Activated gamma-delta T cell (primary cell): ENCODE measurements at regions not wholly inside any gene's neighbourhood (a gene's known extent, or its start where the extent isn't known, plus 50 kb on each side); places are given as distances from the start of the nearest gene placed in this dataset.
"Not testable (repeated sequence)": the region's sequence is repeated elsewhere in the genome, so short reads cannot be mapped to it uniquely, and the experiment has no call there.

Experiments used
- DNase-seq: peaks from one replicate; lab custom pipeline; 2025; lab: John Stamatoyannopoulos, UW

GRCh38 chr13:88223958-88224357 lies 552.8 kb downstream of the SLITRK5 start:
- DNase-seq: no peak

DNA sequence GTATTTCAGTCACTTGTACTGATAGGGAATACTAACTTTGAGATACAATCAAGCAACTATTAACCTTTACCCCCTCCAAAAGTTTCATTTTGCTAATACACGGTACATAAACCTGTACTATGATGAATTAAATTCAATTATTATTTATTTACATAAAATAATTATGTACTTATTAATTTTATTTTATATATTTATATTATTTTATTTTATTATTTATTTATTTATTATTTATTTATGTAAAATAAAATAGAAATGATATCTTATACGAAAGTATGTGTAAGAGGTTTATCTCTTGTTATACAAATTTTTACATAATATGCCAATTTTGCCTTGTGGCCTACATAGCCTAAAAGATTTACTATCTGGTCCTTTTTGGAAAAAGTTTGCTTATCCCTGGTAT lies 564.3 kb downstream of the SLITRK5 start:
- no peak for DNase-seq

- no peak for DNase-seq
Observed at GRCh38 chr13:88246239-88246638, 575.1 kb downstream of the SLITRK5 start.

DNA sequence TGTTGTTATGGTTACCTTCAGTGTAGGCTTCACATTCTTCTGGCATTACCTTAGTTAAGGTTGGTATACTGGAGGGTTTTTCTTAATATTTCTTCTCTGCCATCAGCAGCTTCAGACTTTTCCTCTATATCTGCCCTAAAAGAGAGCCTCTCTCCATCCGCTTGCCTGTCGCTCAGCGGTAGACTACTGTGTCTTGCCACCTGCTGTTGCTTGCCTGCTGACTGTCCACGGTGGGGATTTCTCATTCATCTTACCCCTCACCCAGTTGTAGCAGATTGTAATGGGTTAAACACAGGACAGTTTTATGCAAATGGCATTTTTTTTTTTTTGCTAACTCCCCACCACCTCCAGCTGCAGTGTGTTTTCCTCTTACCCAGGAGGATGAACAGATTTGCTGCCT lies 577.2 kb downstream of the SLITRK5 start:
- no peak for DNase-seq

GRCh38 chr13:88257706-88258105 lies 586.5 kb downstream of the SLITRK5 start:
- DNase-seq: no peak

DNA sequence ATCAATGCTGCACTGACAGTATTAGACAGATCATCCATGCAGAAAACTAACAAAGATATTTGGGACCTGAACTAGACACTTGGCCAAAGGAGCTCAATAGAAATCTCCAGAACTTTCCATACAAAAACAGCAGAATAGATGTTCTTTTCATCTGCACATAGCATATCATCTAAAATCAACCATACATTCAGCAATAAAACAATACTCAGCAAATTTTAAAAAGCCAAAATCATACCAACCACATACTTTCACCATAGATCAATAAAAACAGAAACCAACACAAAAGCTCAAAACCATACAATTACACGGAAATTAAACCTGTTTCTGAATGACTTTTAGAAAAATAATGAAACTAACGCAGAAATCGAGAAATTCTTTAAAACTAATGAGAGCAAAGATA lies 592.6 kb downstream of the SLITRK5 start:
- DNase-seq: no peak

GRCh38 chr13:88281841-88282240 lies 610.7 kb downstream of the SLITRK5 start:
- DNase-seq: no peak

DNA sequence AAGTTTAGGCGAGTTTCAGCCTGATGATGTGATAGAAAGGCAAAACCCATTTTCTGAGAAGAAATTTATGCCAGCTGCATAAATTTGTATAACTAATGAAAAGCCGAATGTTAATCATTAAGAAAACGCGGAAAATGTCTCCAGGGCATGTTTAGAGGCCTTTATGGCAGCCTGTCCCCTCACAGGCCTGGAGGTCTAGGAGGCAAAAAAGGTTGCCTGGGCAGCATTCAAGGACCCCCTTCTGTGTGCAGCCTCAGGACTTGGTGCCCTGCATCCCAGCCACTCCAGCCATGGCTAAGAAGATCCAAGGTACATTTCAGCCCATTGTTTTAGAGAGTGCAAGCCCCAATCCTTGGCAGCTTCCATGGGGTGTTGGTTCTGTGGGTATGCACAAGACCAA lies 614.2 kb downstream of the SLITRK5 start:
- no peak for DNase-seq

GRCh38 chr13:88288326-88288725 lies 617.2 kb downstream of the SLITRK5 start:
- DNase-seq: no peak

DNA sequence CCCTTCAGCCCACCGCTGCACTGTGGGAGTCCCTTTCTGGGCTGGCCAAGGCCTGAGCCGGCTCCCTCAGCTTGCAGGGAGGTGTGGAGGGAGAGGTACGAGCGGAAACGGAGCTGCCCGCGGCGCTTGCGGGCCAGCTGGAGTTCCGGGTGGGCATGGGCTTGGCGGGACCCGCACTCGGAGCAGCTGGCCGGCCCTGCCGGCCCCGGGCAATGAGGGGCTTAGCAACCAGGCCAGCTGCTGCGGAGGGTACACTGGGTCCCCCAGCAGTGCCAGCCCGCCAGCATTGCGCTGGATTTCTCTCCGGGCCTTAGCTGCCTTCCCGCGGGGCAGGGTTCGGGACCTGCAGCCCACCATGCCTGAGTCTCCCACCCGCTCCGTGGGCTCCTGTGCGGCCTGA lies 620.6 kb downstream of the SLITRK5 start:
- DNase-seq: not testable (repeated sequence)

GRCh38 chr13:88294368-88294767 lies 623.2 kb downstream of the SLITRK5 start:
- no peak for DNase-seq

- no peak for DNase-seq
Observed at GRCh38 chr13:88303157-88303556, 632.0 kb downstream of the SLITRK5 start.

DNA sequence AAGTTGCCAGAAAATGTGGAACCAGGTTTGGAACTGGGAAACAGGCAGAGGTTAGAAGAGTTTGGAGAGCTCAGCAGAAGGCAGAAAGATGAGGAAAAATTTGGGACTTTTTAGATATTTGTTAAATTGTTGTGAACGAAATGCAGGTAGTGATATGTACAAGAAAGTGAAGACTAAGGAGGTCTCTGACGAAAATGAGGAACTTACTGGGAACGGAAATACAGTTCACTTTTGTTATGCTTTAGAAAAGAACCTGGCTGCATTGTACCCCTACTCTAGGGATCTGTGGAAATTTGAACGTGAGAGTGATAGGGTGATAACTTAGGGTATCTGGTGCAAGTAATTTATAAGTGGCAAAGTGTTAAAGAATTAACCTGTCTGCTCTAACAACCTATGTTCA lies 632.4 kb downstream of the SLITRK5 start:
- DNase-seq: no peak

DNA sequence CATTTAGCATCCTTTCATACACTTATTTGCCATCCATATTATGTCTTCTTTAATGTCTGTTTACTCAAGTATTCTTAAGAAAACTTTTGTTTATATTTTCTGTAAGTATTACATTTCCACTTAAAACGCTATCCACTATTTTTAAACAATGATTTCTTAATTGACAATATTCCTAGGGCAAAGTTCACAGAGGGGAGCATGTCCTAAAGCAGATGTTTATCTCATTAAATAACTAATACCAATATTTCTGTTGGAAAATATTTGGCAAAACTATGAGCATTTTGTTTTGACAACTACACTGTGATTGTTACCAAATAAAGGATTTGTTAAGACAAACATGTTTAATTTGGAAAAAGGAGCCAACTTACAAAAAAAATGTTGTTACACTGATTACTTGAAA lies 643.3 kb downstream of the SLITRK5 start:
- DNase-seq: no peak

GRCh38 chr13:88329066-88329465 lies 657.9 kb downstream of the SLITRK5 start:
- no peak for DNase-seq

GRCh38 chr13:88339271-88339741 lies 668.1 kb downstream of the SLITRK5 start:
- DNase-seq: no peak

GRCh38 chr13:88345171-88345847 lies 674.1 kb downstream of the SLITRK5 start:
- peak; percentile 8 for DNase-seq

GRCh38 chr13:88360761-88361160 lies 689.6 kb downstream of the SLITRK5 start:
- no peak for DNase-seq

DNA sequence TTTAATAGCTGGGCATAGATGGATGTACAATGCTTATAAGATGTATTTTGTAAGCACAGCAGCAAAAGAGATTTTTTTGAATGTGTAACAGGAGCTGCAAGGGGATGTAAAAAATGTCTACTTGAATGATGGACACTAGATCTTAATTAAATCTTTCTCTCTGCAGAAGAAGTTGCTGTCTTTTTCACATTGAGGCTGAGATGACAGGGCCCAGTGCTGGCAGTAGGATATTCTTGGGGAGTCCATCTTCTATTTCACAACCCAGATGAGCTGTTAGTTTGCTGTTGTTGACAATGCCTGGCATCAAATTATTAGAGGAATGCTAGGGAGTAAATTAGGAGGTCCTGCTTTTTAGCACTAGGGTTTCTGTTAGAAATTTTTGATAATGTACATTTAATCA lies 698.7 kb downstream of the SLITRK5 start:
- DNase-seq: no peak

DNA sequence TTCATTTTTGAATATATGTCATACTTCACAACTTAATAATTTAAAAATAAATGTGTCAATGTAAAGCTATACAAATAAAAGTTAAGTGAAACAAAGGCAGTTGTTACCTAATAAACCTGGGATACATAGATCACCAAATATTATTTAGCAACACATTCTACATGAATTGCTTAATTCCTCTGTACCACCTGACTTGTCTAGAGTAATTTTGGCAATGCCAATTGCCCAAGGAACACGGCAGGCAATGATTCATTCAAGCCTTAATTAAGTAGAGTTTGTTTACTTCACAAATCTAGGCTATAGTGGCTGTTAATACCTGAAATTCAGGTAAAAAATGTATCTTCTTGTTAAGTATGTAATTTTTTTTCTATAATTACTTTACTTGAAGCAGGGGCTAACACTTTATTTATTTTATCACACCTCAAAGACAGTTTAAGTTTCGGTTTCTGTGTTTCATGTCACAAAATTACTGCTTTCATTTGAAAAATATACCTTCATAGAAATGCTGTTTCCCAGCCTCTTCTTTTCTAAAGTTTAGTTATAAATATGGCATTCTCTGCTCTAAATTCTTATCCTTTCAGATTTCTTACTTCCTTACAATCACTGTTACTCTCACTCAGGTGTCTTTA lies 705.7 kb downstream of the SLITRK5 start:
- no peak for DNase-seq

GRCh38 chr13:88377852-88378251 lies 706.7 kb downstream of the SLITRK5 start:
- DNase-seq: no peak

- no peak for DNase-seq
Observed at GRCh38 chr13:88384542-88384941, 713.4 kb downstream of the SLITRK5 start.

DNA sequence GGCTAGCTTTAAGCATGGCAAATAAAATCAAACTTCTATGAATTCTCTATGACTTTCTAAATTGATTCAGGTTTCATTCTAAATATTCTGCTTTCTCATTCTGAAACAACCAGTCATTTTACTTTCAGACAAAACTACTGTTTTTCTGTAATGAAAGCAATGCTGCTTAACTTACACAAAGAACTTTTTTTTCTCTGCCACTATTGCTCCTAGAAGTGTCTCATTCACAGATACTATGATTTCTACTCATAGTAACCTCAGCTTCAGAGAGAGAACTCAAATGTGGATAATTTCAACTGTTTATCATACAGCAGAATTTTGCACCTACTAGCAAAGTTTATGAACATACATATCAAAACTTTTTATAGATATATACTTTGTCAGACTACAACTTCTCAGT lies 724.6 kb downstream of the SLITRK5 start:
- no peak for DNase-seq

GRCh38 chr13:88411696-88412095 lies 740.5 kb downstream of the SLITRK5 start:
- DNase-seq: no peak
